SU-DHL-6 (cell line): ENCODE measurements at regions not wholly inside any gene's neighbourhood (a gene's known extent, or its start where the extent isn't known, plus 50 kb on each side); places are given as distances from the start of the nearest gene placed in this dataset.

Source experiments
- H2AFZ ChIP-seq: fragments of 200-600 bp; sonication (generic); 2 replicates; pipeline ENCODE4 v1.6.1; 2014; ENCODE audit warnings: low read depth, mild to moderate bottlenecking, moderate library complexity, mixed read lengths, antibody characterized with exemption, low read length; ENCODE audit not compliant: severe bottlenecking
- H3F3A ChIP-seq: fragments of 200-600 bp; shearing (Covaris generic); 2 replicates; pipeline ENCODE4 v1.6.0; 2016; ENCODE audit warnings: antibody characterized with exemption, mild to moderate bottlenecking; ENCODE audit not compliant: insufficient read depth
- H3K27ac ChIP-seq: fragments of 200-600 bp; sonication (generic); 2 replicates; pipeline ENCODE4 v1.5.1; 2016; ENCODE audit warnings: low read depth, mild to moderate bottlenecking, low read length, moderate library complexity, mixed read lengths
- H3K27me3 ChIP-seq: fragments of 200-600 bp; sonication (generic), shearing (Covaris generic); 2 replicates; pipeline ENCODE4 v1.6.0; 2014; ENCODE audit warnings: mild to moderate bottlenecking, low read length
- H3K36me3 ChIP-seq: fragments of 200-600 bp; sonication (generic); 2 replicates; pipeline ENCODE4 v1.6.1; 2014; ENCODE audit warnings: mild to moderate bottlenecking, low read length, mixed read lengths
- H3K4me2 ChIP-seq: fragments of 300-600, 200-600 bp; shearing (Covaris generic), sonication (generic); 2 replicates; pipeline ENCODE4 v1.6.0; 2014; ENCODE audit warnings: low read length, low read depth, mild to moderate bottlenecking; ENCODE audit not compliant: poor library complexity, severe bottlenecking
- H3K4me3 ChIP-seq: fragments of 200-600 bp; sonication (generic); 2 replicates; pipeline ENCODE4 v1.5.1; 2014; ENCODE audit warnings: antibody characterized with exemption, low read length, mild to moderate bottlenecking, mixed read lengths; ENCODE audit not compliant: insufficient read depth, poor library complexity, severe bottlenecking
- H3K79me2 ChIP-seq: fragments of 200-600 bp; sonication (generic); 2 replicates; pipeline ENCODE4 v1.6.1; 2014; ENCODE audit warnings: mild to moderate bottlenecking, low read length, moderate library complexity; ENCODE audit not compliant: insufficient read depth
- H3K9ac ChIP-seq: fragments of 200-600 bp; sonication (generic); 2 replicates; pipeline ENCODE4 v1.7.0; 2014; ENCODE audit warnings: mild to moderate bottlenecking, low read length
- H3K9me2 ChIP-seq: fragments of 200-600 bp; sonication (generic); replicated peaks from 2 replicates; pipeline ENCODE4 v1.6.1; 2014; ENCODE audit warnings: low read length; ENCODE audit not compliant: insufficient read depth
- H3K9me3 ChIP-seq: fragments of 200-600 bp; sonication (generic); 2 replicates; pipeline ENCODE4 v1.6.1; 2014; ENCODE audit warnings: low read length, mixed read lengths; ENCODE audit not compliant: insufficient read depth
- H4K20me1 ChIP-seq: fragments of 200-600 bp; sonication (generic); 2 replicates; pipeline ENCODE4 v1.6.1; 2014; ENCODE audit warnings: low read depth, mild to moderate bottlenecking, antibody characterized with exemption, low read length, moderate library complexity, mixed read lengths
- EZH2phosphoT487 ChIP-seq: fragments of 200-600 bp; sonication (generic), shearing (Covaris generic); conservative IDR thresholded peaks from 2 replicates; pipeline ENCODE4 v1.6.1; 2018; ENCODE audit warnings: mild to moderate bottlenecking, antibody characterized with exemption, low read length, moderate library complexity, mixed read lengths
- TF ChIP-seq, protein P1 (sequence below): fragments of 200-600 bp; sonication (generic); IDR thresholded peaks from one replicate; pipeline ENCODE4 v1.5.1; 2017; ENCODE audit warnings: antibody characterized with exemption, mild to moderate bottlenecking, low read length, moderate library complexity; ENCODE audit not compliant: insufficient read depth, poor library complexity, severe bottlenecking

DNA sequence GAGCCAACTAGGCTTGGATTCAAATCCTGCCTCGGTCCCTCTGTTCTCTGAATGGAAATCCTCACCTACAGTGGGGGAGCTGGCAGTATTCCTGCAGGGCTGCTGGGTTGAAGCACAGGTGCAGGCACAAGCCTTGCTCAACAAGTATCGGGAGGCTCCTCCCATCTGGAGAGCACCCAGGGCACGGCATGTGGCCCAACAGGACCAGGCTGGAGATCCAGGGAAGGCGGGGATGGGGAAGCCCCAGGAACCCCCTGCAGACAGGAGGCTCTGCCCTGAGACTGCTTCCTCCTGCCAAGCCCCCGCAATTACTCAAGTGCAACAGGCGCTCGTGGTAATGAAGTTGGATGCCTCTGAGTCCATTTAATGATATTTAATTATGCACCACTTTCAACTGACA is 128.0 kb upstream of the VSTM2B start:
- Histone ChIP-seq H3K79me2 (no peaks in the 10 kb centered on the region), H3F3A (no peaks in the 10 kb centered on the region), H3K9me2 (no peaks in the 10 kb centered on the region), H3K27me3 (no peaks in the 10 kb centered on the region), H3K27ac (no peak overlapping the region), H4K20me1 (no peaks in the 10 kb centered on the region), H3K36me3 (no peaks in the 10 kb centered on the region), H3K4me3 (no peak overlapping the region), H3K4me2 (no peak overlapping the region), H2AFZ (no peak overlapping the region), H3K9ac (no peak overlapping the region), H3K9me3 (no peaks in the 10 kb centered on the region)
- no peak for TF ChIP-seq EZH2phosphoT487
- TF ChIP-seq, protein P1, sequence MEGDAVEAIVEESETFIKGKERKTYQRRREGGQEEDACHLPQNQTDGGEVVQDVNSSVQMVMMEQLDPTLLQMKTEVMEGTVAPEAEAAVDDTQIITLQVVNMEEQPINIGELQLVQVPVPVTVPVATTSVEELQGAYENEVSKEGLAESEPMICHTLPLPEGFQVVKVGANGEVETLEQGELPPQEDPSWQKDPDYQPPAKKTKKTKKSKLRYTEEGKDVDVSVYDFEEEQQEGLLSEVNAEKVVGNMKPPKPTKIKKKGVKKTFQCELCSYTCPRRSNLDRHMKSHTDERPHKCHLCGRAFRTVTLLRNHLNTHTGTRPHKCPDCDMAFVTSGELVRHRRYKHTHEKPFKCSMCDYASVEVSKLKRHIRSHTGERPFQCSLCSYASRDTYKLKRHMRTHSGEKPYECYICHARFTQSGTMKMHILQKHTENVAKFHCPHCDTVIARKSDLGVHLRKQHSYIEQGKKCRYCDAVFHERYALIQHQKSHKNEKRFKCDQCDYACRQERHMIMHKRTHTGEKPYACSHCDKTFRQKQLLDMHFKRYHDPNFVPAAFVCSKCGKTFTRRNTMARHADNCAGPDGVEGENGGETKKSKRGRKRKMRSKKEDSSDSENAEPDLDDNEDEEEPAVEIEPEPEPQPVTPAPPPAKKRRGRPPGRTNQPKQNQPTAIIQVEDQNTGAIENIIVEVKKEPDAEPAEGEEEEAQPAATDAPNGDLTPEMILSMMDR: no peak

DNA sequence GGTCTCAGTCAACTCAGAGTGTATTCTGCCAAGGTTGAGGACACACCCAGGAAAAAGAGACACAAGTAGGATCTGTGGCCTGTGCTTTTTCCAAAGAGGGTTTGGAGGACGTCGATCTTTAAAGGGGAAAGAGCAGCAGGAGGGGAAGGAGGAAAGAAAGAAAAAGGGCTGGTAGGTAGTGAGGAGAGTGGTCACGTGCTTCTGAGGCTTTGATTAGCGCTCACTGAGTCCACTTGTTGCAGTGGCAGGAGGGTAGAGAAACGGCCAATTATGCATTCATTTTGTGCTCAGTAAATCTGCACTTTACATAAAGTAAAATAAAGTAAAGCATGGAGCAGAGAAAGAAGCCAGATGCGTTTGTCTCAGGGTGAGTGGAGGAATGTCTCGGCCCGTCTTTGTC is 126.0 kb upstream of the VSTM2B start:
- no peaks in the 10 kb centered on the region for H3K9me3 ChIP-seq
- no peak overlapping the region for H3K4me3 ChIP-seq
- no peak overlapping the region for H3K4me2 ChIP-seq
- H3K36me3 ChIP-seq: no peaks in the 10 kb centered on the region
- H3K9ac ChIP-seq: no peak overlapping the region
- H3F3A ChIP-seq: no peaks in the 10 kb centered on the region
- TF ChIP-seq EZH2phosphoT487: no peak
- TF ChIP-seq, protein P1: no peak
- H2AFZ ChIP-seq: no peak overlapping the region
- no peaks in the 10 kb centered on the region for H4K20me1 ChIP-seq
- H3K27me3 ChIP-seq: no peaks in the 10 kb centered on the region
- H3K27ac ChIP-seq: no peak overlapping the region
- no peaks in the 10 kb centered on the region for H3K79me2 ChIP-seq
- no peaks in the 10 kb centered on the region for H3K9me2 ChIP-seq

DNA sequence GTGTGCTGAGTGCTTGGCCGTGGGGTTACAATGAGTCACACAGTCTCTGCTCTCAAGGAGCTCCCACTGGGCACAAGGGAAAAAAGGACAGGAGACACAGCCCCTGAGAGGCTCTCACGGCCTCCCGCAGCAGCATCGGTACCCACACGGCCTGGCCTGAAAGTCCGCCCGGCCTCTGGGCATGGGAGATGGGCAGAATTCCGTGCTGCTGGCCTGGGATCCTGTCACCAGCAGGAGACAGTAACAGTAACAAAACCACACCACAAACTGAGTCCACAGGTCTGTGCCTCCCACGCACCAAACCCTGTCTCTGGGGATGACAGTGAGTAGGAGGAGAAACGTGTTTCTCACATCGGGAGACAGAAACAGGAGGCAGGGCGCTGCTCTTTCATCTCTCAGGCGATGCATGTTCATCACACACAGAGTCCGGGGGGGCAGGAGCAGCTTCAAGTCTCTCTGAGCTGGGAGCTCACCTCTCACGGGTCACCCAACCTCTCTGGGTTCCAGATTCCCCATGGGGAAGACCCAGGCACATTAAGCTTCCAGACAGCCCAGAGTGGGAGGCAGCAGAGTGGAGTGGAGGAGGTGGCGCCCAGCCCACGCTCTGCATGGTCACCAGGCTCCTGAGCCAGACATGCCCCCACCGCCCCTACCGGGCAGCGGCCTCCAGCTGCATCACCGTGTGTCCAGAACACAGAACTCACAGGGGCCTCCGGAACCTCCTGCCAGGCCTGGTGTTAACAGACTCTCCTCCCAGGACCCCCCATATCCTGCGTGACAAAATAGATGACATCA is 124.7 kb upstream of the VSTM2B start:
- no peaks in the 10 kb centered on the region for H4K20me1 ChIP-seq
- no peak overlapping the region for H3K27ac ChIP-seq
- no peak overlapping the region for H3K4me2 ChIP-seq
- no peaks in the 10 kb centered on the region for H3K36me3 ChIP-seq
- no peak overlapping the region for H3K4me3 ChIP-seq
- no peaks in the 10 kb centered on the region for H3K27me3 ChIP-seq
- TF ChIP-seq, protein P1: no peak
- no peak for TF ChIP-seq EZH2phosphoT487
- no peak overlapping the region for H3K9ac ChIP-seq
- no peak overlapping the region for H2AFZ ChIP-seq
- H3K79me2 ChIP-seq: no peaks in the 10 kb centered on the region
- H3K9me3 ChIP-seq: no peaks in the 10 kb centered on the region
- no peaks in the 10 kb centered on the region for H3K9me2 ChIP-seq
- H3F3A ChIP-seq: no peaks in the 10 kb centered on the region
